Fibroblast of skin of left quadriceps (primary cell): ENCODE measurements at regions not wholly inside any gene's neighbourhood (a gene's known extent, or its start where the extent isn't known, plus 50 kb on each side); places are given as distances from the start of the nearest gene placed in this dataset.
"Not testable (repeated sequence)": the region's sequence is repeated elsewhere in the genome, so short reads cannot be mapped to it uniquely, and the experiment has no call there.

Experiments used
- DNase-seq, 2 experiments: peaks; one replicate each; pipeline ENCODE4 v3.0.0-alpha.2; 2013; ENCODE audit warnings: low read depth in 2 of 2

DNA sequence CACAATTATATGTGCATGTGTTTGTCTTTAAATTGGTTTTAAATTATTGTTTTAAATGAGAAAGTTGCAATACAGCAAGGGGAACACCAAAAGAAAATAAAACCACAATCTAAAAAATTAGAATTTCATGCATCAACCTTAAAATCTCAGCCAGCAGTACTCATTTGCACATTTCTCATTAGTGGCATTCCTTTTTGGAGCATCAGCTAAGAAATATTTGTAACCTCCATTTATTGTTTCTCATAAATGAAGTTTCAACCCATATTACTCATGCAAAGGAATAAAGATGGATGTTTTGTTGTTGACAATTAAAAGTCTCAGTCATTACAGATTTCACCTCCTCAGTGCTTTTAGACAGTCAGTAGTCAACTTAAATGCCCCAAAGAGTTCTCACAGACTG lies 160.1 kb downstream of the TBX15 start:
- DNase-seq: peak; percentile 20 to 22

DNA sequence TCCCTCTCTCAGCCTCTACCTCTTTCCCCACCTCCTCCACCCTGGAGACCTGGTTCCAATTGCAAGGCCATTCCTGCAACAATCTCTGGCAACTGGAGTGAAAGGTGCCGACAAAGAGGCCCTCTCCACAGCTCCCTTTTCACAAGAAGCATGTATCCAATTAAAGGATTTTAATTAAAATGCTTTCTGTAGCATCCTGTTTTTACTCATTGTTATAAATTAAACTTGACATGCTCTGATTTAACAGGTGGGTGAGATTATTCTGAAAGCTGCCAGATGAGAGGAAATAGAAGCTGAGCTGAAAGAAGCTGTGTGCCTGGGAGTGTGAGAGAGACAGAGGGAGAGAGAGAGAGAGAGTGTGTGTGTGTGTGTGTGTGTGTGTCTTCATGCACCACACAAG lies 160.5 kb downstream of the TBX15 start:
- DNase-seq: no peak

DNA sequence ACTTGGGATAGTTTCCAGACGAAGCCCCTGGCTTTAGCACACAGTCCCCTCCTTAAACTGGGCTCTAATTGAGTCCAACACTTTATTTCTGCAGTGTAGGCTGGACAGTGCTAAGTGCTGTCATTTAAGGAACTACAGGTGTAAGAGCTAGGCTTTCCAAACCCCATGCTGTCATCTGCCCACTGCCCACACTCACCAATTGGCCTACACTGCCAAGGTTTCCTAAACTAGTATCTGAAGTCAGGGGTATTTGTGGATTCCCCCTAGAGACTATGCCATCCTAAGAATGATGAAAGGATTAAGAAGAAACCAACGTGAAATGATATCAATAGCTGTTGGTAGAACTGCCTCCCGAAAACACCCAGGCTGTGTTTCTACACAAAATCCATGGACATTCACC lies 160.9 kb downstream of the TBX15 start:
- no peak for DNase-seq

DNA sequence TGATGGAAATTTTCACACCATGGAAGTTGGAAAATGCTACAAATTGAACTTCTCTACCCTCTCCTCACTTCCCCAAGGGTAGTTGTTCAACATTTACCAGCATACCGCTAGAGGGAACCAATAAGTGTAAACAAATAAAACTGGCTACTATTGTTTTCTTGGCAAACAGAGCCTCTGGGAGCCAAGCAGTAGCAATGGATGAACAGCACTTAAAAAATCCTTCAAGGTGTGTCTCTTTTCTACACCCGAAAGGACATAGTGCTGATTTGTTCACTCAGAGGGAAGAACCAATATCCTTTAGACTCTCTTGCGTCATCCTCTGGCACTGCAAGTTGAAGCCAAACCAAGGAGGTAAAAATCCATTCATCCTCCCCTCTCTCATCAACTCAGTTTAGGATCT lies 161.5 kb downstream of the TBX15 start:
- DNase-seq: no peak

DNA sequence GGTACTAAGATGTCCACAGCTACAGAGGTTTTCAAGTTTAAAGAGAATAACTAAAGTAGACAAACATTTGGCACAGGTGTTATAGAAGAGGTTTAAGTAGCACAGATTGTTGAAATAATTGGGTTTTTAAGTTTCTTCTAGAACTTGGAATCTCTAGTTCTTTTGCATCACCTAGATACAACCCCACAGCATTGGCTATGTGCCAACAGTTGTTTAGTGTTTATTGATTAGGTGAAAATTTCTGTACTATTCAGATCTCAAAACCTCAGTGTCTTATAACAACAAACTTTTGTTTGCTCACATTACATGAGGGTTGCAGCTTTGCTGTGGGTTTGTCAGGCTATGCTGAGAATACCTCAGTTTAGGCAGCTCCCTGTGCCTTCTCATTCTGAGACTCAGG lies 162.5 kb downstream of the TBX15 start:
- no peak for DNase-seq

DNA sequence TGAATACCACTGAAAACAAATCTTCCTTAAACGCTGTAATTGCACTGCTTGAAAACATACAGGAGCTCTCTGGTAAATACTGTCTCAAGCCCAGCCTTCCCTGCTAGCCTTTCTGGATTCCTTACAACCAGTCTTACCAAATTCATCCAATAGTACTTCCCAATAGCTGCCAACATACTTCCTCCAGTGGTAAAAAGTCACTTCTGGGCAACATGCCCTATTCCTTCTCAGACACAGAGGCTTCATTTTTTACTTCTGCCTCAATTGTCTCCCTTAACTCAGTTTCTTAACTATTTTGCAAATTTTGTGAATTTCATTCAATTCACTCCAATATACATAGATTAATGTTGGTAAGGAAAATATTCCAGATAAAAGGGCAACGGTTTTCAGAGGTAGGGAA lies 166.3 kb downstream of the TBX15 start:
- no peak for DNase-seq

DNA sequence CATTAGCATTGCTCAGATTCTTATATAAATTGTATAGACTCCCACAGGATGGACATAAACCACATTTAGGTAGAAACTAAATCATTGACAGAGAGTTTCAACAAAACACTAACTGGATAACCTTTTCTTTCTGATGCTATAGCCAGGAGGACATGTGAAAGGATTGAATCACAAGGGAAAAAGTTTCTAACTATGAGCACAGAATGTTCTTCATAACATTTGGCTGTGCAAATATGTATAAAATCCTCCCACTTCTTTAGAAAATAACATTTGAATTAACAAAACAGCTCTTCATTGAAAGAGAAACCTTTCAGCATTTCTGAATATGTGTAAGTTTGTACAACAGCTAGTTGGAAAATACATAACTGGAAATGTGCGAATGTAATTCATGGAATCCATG lies 167.3 kb downstream of the TBX15 start:
- DNase-seq: no peak

DNA sequence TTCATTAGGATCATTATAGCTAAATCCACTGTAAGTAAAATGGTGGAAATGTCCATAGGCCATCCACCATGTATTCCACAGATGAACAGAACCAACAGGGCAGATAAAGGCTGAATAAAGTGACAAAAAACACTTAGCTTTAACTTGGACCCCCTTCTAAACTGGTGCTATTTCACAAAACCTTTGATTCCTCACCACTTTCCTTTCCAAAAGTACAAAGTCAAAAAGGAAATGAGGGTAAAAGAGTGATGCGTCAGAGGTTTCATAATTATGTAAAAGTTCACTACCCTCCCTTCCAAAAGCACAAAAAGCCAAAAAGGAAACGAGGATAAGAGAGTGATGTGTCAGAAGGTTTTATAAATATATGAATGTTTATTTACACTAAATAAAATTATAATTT lies 172.2 kb downstream of the TBX15 start:
- no peak for DNase-seq

DNA sequence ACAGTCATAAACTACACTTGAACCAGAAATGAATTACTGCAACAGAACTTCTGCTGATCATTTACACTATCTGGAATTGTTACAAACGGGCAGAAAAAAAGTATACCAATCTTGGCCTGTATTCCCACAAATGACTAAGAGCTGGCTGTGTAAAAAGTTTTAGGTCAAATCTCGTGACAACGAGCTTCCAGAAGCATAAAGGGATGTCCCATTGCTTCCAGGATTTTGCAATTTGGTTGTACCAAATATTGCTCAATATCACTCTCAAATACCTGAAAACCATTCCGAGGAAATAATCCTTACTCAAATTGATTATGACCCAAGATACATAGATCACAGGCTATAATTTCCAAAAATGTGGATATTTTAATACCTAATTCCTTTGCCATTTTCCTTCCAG lies 175.6 kb downstream of the TBX15 start:
- DNase-seq: no peak

DNA sequence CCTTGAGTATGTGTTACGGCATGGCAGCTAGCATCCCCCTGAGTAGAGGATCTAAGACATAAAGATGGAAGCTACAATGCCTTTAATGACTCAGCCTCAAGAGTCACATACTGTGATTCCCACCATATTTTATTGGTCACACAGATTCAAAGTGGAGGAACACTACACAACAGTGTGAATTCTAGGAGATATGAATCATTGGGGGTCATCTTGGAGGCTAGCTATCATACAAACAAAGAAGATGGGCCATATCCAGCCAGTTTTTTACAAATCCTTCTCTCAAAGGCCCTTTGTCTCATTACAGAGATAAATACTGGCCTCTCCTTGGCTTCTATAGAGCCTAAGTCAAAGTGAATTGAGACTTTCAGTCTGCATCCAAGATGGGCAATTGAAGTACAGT lies 177.0 kb downstream of the TBX15 start:
- DNase-seq: no peak

DNA sequence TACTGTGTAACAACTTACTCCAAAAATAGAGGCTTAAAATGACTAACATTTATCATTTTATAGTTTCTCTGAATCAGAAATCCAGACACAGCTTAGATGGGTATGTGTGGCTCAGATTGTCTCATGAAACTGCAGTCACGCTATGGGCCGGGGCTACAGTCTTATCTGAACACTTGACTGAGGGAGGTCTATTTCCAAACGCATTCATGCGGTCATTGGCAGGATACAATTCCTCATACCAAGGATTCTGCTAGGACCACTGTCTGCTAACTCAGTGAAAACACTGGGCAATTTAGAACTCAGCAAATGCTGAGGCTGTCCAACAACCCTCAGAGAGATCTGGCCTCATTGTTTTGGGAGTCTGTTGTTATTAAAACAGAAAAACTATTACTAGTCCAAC lies 178.6 kb downstream of the TBX15 start:
- no peak for DNase-seq

DNA sequence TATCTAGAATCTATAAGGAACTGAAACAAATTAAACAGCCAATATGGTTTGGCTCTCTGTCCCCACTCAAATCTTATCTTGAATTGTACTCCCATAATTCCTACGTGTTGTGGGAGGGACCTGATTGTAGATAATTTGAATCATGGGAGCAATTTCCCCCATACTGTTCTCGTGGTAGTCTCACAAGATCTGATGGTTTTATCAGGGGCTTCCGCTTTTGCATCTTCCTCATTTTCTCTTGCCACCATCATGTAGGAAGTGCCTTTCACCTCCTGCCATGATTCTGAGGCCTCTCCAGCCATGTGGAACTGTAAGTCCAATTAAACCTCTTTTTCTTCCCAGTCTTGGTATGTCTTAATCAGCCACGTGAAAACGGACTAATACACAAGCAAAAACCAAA lies 185.0 kb downstream of the TBX15 start:
- DNase-seq: not testable (repeated sequence)

DNA sequence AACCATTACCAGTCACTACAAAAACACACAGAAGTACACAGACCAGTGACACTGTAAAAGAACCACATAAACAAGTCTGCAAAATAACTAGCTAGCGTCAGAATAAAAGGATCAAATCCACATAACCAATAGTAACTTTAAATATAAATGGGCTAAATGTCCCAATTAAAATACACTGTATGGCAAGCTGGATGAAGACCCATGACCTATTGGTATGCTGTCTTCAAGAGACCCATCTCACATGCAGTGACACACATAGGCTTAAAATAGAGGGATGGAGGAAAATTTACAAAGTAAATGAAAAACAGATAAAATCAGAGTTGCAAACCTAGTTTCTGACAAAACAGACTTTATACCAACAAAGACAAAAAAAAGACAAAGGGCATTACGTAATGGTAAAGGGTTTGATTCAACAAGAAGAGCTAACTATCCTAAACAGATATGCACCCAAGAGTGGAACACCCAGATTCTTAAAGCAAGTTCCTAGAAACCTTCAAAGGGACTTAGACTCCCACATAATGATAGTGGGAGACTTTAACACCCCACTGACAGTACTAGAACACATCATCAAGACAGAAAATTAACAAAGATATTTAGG lies 196.9 kb downstream of the TBX15 start:
- DNase-seq: no peak

DNA sequence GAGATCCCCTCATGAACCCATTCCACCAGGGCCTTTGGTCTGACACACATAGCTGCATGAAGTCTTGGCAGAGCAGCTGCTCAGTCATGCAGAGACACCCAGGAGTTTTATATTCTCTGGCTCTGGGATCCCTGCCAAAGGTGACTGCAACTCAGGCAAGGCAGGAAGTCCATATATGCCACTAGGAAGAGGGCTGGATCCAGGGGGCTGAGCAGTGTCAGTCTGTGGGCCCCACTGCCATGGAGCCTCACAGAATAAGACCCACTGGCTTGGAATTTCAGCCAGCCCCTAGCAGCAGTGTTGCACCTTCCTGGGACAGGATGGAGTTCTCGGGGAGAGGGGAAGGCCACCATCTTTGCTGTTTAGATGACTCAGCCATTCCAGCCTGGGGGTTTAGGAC lies 199.7 kb downstream of the TBX15 start:
- peak; percentile 77 to 80 for DNase-seq

DNA sequence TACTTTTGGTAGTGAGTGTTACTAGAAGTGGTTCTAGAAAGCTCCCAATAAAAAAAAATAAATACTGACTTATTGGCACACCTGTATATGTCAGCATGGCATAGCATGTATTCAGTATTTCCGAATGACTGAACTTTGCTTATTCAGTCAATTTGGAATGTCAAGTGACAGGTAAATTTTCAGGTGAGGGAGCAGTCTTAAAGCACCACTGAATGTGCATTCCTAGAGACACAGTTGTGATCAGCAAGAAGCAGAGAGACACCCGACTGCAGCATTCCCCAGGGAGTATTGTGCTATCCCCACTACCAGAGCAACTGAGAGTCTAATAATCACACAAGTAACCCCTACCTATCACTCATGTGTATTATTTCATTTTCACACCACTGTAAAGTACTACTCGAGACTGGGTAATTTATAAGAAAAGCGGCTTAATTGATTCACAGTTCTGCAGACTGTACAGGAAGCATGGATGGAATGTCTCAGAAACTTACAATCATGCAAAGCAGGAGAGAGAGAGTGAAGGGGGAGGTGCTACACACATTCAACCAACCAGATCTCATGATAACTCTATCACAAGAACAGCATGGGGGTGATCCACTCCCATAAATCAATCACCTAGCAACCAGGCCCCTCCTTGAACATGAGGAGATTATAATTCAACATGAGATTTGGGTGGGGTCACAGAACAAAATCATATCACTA lies 201.5 kb downstream of the TBX15 start:
- DNase-seq: no peak

DNA sequence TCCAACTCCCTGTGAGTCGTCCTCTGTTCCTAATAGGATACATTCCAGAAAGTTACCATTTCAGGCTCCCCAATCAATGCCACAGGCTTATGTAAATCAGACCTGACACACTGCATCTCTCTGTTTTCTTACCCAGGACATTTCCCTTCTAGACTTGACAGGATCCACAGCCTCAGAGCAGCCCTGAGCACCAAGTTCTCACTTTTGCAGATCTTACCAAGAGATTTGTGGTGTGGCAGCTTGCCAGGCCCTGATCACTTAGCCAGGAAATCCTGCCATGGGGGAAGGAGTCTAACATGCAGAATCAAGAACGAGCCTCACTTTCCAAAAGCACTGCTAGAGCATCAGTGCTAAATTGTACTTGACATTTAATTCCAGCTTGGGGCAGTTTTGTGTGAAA lies 202.9 kb downstream of the TBX15 start:
- peak; percentile 51 to 63 for DNase-seq

DNA sequence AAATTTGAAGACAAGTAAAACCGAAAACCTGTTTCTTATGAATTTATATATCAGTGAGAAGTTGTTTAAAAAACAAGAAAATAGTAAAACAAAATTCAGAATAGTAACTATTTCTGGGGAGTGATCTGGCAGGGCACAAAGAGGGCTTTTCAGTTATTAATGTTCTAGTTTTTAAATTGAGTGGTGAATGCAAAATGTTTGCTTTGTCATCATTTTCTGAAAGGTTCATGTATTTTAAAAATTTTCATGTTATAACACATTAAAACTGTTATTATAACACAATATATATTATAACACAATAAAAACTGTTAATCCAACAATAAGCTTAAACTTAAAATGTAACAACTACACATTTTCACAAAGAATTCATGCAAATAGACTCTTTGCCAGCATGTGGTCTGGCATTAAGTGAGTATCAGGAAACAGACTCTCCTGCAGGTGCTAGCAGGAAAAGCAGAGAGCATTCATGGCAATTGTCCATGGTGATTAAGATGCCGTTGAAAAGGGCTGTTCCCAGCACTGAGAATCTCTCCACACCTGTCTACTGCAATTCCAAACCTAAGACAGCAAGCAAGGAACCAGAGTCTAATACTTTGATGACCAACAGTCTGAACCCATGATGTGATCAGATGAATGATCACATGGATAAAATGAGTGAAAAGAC lies 204.9 kb downstream of the TBX15 start:
- no peak for DNase-seq

DNA sequence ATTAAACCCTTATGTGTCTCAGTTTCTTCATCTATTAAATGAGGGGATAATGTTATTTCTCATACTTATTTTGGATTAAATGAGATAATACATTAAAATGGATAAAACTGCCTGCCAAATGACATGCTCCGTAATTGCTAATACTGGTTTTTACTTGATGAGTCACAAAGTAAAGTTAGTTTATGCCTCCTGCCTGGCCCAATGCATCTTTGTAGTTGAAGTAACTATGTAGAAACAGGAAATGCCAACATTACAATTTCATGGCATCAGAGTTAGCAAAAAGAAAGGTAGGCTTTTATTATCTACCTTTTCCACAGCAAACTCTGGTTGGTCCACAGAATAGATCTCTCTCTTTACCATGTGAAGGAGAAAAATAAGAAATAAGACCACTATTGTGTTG lies 214.5 kb downstream of the TBX15 start:
- no peak for DNase-seq

DNA sequence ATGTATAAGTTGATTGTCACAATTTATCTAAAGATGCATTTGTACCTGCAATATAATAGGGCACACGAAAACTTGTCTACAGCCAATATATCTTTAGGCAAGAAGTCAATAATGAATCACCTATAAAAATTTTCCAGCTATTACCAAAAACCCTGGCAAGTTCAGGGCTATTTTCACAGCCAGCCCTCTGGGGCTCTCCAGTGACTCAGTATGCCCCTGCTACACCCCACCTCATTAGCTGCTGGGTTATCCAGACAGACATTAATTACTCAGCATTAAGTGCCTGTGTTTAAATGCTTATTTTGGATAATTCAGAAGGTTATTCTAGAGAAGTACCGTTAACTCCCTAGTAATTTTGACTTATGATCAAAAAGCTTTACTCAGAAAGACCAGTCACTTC lies 220.2 kb downstream of the TBX15 start:
- no peak for DNase-seq

DNA sequence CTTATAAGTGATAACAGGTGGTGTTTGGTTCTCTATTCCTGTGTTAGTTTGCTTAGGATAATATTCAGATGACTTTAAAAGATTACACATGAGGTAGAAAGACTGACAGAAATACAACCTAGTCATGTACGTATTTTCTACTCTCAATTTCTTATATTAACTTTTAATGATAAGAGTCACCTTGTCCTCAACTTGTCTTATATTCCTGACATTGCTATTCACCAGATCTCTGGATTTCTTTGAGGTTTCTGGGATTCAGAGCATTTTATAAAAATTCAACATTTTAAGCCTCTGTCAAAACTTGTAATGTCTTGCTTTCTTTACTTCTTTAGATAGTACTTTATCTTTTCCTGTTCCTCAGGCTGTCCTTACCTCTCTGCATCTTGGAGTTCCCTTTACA lies 234.2 kb downstream of the TBX15 start:
- DNase-seq: no peak

DNA sequence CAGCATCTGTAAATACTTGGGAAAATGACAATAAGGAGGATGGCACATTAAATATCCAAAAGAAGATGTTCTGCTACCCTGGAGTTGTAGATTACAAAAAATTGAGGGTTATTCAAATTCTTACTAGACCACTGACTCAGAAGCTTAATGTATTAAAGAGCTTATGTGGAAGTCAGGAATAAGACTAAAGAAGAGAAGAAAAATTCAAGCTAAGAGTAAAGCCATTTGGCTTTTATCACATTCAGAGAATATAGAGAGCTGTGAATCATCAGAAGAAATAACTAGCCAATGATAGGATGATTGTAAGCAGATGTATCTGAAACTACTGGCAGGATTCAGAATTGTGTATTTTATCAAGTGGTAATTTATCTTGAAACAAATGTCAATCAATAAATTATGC lies 237.0 kb downstream of the TBX15 start:
- DNase-seq: peak; percentile 33 to 34

DNA sequence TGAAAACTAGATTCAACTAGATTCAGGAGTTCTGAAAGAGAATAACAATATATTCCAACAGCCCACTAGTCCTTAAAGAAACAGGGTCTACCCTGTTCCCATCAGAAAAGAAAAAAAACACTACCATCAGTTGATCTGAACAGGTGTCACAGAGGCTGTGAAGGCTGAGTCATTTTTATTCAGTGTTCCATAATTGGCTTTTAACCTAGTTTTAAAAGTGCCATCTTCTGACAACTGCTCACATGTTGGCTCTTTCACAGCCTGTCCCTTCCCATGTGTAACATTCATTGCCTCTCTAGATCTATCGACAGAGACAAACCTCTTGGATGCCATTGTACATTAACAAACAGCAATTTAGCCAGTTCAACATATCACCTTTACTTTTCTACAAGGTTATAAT lies 243.7 kb downstream of the TBX15 start:
- no peak for DNase-seq

DNA sequence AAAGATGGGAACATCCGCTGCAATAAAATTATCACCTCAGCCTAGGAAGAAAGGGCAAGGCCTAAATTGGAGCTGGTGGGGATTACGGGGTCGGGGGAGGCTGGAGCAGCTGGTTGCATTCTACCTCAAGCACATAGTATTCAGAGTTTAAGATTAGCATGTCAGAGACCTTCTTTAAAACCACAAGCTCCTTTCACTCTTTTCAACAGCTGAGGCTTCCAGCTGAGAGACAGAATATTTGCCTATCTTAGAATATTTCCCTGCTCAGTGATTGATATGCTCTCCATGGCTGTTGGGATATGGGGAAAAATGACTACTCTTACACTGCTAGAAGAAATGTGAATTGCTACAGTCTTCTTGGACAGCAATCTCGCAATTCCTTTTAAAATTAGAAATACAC lies 248.6 kb downstream of the TBX15 start:
- peak; percentile 24 to 27 for DNase-seq
